ENCODE measurements at regions not wholly inside any gene's neighbourhood (a gene's known extent, or its start where the extent isn't known, plus 50 kb on each side); places are given as distances from the start of the nearest gene placed in this dataset.

- CTCF ChIA-PET: no interaction called here
- no peaks in the 10 kb centered on the region for H3K4me1 Mint-ChIP-seq
- no peak overlapping the region for H3K27ac Mint-ChIP-seq
- ATAC-seq (no peak), DNase-seq (ENCODE audit: low spot score) (no peak)
- no peaks in the 10 kb centered on the region for H3K36me3 Mint-ChIP-seq
- H3K9me3 Mint-ChIP-seq: no peaks in the 10 kb centered on the region
- H3K4me3 Mint-ChIP-seq: no peak overlapping the region
- H3K27me3 Mint-ChIP-seq (ENCODE audit: low read depth): no peaks in the 10 kb centered on the region
- POLR2A ChIA-PET: no interaction called here
- TF ChIP-seq IRF1 (CRISPR knock-in tag; IDR thresholded peaks at IDR 0.05): no peak
- TF ChIP-seq NFYB (CRISPR knock-in tag; conservative IDR thresholded peaks at IDR 0.05; ENCODE audit: low read depth): no peak
- no peak for TF ChIP-seq ZNF512 (CRISPR knock-in tag; IDR thresholded peaks at IDR 0.05; ENCODE audit: borderline replicate concordance)
- TF ChIP-seq ARID4B (CRISPR knock-in tag; IDR thresholded peaks at IDR 0.05; ENCODE audit: borderline replicate concordance): no peak
- TF ChIP-seq HMGXB4 (CRISPR knock-in tag; IDR thresholded peaks at IDR 0.05): no peak
- TF ChIP-seq FOXP4 (CRISPR knock-in tag; IDR thresholded peaks at IDR 0.05): no peak
- no peak for TF ChIP-seq E2F5 (CRISPR knock-in tag; IDR thresholded peaks at IDR 0.05)
- no peak for TF ChIP-seq ZNF121 (CRISPR knock-in tag; IDR thresholded peaks at IDR 0.05)
- no peak for TF ChIP-seq NR2C2 (CRISPR knock-in tag; IDR thresholded peaks at IDR 0.05)
- TF ChIP-seq PRRX2 (CRISPR knock-in tag; IDR thresholded peaks at IDR 0.05): no peak
Measured at GRCh38 chr5:8396246-8396645, 527.3 kb downstream of the MTRR start.

- no peaks in the 10 kb centered on the region for H3K4me1 Mint-ChIP-seq
- POLR2A ChIA-PET: no interaction called here
- H3K36me3 Mint-ChIP-seq: no peaks in the 10 kb centered on the region
- TF ChIP-seq ELF4 (CRISPR knock-in tag; IDR thresholded peaks at IDR 0.05; ENCODE audit: low read depth) (no peak), ZNF423 (CRISPR knock-in tag; IDR thresholded peaks at IDR 0.05) (no peak), CTCF (IDR thresholded peaks at IDR 0.05) (no peak), ETV6 (CRISPR knock-in tag; IDR thresholded peaks at IDR 0.05) (no peak), ZMAT4 (CRISPR knock-in tag; IDR thresholded peaks at IDR 0.05) (no peak), CREB1 (CRISPR knock-in tag; IDR thresholded peaks at IDR 0.05) (no peak), ARID4B (CRISPR knock-in tag; IDR thresholded peaks at IDR 0.05; ENCODE audit: borderline replicate concordance) (no peak), RORB (CRISPR knock-in tag; IDR thresholded peaks at IDR 0.05) (no peak), NFE2L1 (CRISPR knock-in tag; IDR thresholded peaks at IDR 0.05) (no peak)
Measured at GRCh38 chr5:8396756-8397155, 527.8 kb downstream of the MTRR start.

More at GRCh38 chr5:8396756-8397155, 527.8 kb downstream of the MTRR start:
- no peak for ATAC-seq
- no peak overlapping the region for H3K27ac Mint-ChIP-seq
- H3K9me3 Mint-ChIP-seq: no peaks in the 10 kb centered on the region
- CTCF ChIA-PET: no interaction called here
- no peak overlapping the region for H3K4me3 Mint-ChIP-seq
- no peak for DNase-seq (ENCODE audit: low spot score)
- no peaks in the 10 kb centered on the region for H3K27me3 Mint-ChIP-seq (ENCODE audit: low read depth)
